NCI-H2196 (cell line): ENCODE measurements at regions not wholly inside any gene's neighbourhood (a gene's known extent, or its start where the extent isn't known, plus 50 kb on each side); places are given as distances from the start of the nearest gene placed in this dataset.
"Not testable (repeated sequence)": the region's sequence is repeated elsewhere in the genome, so short reads cannot be mapped to it uniquely, and the experiment has no call there.

Experiments used
- DNase-seq: peaks from one replicate; lab custom pipeline; 2025; ENCODE audit not compliant: unreplicated experiment; lab: John Stamatoyannopoulos, UW

DNA sequence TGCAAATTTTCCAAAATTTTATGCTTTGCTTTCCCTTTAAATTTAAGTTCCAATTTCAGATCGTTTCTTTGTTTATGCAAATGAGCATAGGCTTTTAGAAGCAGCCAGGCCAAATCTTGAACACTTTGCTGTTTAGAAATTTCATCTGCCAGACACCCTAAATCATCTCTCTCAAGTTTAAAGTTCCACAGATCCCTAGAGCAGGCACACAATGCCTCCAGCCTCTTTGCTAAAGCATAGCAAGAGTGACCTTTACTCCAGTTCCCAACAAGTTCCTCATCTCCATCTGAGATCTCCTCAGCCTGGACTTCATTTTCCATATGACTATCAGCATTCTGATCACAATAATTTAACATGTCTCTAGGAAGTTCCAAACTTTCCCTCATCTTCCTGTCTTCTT, 254.5 kb downstream of the DLL1 start:
- DNase-seq = not testable (repeated sequence)

DNA sequence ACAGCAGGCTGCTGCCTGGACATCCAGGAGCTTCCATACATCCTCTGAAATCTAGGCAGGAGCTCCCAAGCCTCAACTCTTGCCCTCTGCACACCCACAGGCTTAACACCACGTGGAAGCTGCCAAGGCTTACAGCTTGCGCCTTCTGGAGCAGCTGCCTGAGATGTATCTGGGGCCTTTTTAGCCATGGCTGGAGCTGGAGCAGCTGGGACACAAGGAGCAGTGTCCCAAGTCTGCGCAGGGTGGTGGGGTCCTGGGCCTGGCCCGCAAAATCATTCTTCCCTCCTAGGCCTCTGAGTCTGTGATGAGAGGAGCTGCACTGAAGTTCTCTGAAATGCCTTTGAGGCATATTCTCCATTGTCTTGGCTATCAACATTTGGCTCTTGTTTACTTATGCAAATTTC, 255.0 kb downstream of the DLL1 start:
- no peak for DNase-seq

DNA sequence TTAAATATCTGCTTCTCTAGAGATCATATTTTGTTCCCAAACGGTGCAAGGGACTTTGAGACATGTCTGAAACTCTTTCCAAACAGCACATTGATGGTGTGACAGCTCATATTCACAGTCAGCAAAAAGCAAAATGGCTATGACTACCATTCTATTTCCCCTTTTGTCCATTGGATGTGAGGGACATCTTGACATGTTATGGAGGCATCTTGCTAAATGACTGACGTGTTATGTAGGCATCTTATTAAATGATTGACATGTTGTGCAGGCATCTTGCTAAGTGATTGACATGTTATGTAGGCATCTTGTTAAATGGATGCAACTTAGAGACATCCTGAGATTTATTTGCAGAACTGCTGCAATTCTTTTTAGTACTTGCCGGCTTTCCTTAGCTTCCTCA, 255.8 kb downstream of the DLL1 start:
- no peak for DNase-seq

DNA sequence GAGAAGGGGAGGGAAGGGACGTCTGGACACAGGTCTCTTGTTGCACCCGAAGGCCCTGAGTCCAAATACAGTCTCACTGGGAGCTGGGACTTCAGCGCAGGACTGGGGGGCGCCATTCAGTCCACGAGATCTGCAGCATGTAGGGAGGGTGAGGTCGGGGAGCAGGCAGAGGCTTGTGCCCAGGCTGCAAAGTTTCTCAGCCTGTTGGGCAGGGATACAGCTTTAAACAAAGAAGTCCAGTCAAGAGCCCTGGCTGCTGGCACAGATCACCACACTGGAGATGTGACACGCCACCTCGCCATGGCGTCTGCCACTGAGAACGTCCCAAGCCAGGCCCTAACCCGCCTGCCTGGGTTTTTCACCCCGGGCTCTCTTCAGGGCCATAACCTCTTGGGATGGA, 256.6 kb downstream of the DLL1 start:
- no peak for DNase-seq

DNA sequence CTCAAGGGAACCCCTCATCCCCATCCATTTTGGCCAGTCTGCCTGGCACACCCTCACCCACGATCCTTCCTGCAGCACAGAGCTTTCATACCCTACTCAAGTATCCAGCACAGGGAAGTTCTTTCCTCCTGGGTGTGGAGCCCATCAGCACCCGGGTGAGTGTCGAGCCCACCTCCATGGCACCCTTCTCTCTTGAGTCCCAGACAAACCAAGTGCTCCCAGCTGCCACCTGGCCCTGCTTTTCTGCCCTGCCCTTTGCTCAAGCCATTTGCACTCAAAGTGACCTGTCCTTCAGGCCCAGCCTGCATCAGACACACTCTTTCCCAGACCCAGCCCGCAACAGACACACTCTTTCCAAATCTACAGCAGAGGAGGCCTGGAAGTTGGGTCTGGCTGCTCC, 257.2 kb downstream of the DLL1 start:
- no peak for DNase-seq

DNA sequence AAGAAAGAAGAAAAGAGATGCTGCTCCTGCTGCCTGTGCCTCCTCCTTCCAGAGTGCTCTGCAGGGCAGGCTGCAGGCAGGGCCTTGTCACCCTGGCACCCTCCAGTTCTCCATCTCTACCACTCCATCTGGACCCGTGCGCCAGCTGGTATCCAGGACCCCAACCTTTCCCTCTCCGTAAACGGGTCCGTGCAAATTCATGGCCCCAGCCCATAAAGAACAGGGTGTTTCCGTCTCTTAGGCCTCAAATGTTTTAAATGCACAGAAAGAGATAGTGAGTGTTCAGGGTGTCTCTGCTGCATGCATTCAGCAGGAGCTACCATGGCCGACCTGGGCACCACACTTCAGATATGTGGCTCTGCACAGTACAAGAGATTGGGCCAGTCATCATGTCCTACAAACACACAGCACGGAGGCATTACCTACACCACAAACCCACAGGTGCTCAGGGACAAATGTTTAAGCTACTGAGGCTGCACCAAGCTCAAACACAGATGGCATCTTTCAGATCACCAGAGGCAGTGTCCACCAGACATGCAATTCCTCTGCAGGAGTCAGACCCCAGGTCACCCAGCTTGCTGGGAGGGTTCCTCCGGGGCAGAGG, 258.1 kb downstream of the DLL1 start:
- no peak for DNase-seq

DNA sequence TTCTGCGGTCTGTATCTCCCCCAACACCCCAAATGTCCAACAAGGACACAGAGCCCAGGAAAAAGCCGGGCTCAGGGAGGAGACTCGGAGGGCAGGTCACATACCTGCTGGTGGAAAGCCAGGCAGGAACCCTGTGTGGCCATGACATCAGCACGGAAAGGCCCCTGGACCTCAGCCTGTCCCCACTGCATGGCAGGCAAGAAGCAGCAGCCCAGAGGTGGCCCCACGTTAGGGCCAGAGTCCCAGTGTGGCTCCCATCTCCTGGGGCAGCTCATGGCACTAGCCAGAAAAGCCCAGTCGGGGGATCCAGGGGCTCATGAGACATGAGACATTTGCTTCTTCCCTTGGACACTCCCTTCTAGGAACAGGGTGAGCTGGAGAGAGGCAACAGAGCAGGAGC, 258.7 kb downstream of the DLL1 start:
- DNase-seq = no peak

DNA sequence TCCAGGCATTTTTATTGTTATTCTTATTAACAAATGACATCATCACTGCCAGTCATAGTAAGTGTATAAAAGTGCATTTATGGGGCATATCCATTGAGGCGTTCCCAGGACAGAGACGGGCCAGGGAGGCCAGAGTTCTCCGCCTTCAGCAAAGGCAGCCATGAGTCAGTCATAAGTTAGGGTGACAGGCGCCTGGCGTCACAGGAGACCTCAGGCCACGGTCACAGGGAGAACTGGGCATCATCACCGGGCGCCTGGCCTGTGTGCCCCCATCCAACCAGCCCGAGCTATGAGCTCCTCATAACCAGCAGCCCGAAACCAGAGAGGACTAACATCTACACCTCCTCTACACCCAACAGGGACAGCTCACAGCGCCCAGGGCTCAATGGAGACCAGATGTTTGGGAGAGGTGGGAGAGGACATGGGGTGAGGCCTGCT, 259.2 kb downstream of the DLL1 start:
- no peak for DNase-seq

DNA sequence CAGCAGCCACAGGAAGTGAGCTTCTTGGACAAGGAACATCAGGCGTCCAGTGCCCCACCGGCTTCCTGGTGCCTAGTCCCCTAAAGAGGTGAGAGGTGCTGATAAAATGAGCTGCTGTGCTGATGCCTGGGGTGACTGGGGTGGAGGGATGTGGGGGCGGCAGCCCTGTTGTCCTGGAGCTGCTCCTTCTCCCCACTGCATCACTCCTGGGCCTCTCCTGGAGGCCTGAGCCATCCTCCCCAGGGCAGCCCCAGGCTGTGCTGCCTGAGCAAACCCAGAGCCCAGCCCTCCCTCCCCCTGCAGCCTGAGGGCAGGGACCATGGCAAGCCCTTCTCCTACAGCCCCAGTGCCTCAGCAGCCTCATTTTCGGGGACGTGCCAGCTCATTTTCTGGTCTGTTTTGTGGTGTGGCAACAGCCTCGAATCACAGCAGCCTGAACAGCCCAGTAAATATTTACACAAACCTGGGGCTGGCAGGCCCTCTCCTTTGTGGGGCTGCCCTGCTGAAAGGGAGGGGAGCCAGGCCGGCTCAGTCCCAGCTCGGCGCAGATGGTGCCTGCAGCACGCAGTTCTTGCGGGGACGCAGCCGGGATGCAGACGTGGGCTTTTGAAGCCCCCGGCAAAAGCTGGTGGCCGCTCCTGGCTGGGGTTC, 259.9 kb downstream of the DLL1 start:
- peak; percentile 59 for DNase-seq

DNA sequence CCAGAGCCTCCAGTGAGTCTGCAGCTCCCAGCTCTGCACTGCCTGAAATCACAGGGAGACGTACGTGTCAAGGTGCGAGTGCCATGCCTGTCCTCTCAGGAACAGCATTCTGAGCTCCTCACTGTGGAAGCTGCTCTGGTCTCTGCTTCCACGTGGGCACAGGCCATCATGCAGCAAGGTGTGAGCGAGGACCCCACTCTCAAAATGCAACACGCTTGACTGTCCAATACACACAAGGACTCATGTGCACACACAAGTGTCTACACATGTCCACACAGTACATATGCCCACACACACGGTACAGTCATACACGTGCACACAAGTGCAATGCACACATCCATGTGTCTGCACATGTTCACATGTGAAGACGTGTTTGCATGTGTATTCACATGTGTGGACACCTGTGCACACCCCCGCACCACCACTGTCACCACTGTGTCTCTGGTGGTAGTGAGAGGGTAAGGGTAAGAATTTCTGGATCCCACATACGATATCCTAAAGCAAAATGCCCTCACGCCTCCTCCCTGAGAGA, 260.5 kb downstream of the DLL1 start:
- no peak for DNase-seq

DNA sequence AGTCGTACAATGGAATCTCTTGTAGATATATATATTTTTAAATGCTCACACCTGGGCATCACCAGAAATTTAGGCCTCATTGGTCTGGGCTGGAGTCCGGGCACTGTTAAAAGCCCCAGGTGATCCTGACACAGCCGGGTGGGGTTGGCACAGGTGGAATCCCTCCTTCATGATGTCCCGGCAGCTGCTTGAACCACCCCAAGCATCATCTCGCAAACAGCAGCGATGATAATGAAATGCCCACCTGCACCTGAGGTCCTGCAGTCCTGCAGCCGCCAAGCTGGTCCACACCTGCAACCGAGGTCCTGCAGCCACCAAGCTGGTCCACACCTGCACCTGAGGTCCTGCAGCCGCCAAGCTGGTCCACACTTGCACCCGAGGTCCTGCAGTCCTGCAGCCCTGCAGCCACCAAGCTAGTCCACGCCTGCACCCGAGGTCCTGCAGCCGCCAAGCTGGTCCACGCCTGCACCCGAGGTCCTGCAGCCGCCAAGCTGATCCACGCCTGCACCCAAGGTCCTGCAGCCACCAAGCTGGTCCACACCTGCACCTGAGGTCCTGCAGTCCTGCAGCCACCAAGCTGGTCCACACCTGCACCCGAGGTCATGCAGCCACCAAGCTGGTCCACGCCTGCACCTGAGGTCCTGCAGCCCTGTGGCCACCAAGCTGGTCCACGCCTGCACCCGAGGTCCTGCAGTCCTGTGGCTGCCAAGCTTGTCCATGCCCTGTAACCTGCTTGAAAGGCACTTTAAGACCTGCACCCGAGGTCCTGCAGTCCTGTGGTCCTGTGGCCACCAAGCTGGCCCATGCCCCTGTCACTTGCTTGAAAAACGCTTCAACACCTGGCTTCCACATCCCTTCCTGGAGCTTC, 261.2 kb downstream of the DLL1 start:
- DNase-seq = no peak

DNA sequence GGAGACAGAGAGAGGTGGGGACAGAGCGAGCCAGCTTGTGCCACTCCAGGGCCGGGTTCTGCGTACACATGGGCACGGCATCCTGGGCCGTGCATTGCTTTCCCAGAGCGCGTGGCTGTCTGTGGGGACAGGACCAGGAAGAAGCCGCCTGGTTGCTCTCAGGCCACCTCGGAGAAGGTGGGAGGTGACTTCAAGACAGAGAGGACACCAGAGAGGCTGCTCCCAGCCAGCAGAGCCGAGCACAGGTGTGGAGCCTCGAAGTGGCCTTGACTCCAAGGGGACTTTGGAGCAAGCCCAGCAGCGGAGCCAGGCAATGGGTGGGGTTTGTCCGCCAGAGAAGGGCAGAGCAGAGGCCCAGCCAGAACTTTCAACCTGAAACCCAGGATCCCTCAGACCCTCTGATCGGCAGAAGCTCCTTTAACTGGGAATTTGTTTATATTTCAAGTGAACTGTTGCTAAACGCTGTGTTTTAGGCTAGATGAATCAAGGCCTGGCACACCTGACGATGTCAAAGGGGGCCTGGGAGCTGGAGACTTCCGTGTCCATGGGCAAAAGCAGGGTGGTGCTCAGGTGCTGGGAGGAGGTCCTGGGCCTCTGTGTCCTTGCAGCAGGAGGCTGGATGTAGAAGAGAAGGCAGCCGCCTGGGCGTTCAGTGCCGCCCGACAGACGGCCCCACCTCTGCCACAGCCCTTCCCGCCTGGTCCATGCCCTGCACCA, 262.1 kb downstream of the DLL1 start:
- DNase-seq = no peak

DNA sequence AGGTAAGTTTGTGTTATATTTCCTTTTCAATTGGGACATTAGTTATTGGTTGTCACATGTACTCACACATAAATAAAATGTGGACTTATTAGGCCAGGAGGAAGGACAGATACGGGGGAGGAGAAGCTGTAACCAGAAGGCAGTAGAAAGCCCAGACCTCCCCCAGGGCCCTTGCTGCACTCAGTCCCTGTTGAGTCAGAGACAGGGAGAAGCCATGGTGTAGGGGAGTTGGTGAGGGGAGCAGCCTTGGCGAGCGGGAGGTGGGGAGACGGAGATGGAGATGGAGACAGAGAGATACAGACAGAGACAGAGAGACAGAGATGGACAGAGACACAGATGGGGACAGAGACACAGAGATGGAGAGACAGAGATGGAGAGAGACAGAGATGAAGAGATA, 263.2 kb downstream of the DLL1 start:
- no peak for DNase-seq

DNA sequence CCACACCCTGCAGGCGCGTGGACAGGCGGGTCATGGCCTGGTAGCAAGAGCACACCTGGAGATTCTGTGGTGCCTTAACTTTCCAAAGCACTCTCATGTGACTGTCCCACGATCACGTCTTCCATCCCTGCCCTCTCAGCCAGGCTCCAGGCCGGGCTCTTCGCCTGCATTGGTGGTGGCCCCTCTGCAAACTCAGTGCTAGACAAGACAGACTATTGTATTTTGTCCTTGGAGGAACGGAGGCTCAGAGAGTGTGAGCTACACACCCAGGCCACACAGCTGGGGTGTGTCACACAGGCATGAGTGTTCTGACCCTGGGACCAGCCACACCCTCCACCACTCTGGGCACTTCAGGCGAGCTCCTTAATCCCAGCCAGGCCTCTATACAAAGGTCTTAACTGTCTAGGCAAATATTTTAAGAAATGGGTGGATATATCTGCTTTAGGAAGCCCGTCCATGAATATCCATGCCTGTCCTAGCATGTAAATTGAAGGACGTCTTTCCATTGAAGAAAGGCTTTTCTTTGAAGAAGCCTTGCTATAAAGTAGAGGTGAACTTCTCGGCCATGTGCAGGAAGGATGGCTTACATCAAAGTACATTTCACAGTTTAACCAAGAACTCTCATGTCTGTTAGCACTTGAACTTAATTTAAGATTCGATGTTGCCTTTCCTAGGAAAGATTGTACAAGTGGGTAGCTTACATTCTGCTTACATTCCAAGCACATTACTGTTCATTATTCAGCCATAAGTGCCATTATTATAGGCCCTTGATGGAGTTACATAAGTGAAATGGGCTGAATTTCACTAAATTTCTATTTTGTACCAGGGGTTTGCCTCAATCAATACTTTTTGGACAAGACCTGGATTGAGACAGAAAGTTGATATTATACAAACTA, 263.9 kb downstream of the DLL1 start:
- no peak for DNase-seq

DNA sequence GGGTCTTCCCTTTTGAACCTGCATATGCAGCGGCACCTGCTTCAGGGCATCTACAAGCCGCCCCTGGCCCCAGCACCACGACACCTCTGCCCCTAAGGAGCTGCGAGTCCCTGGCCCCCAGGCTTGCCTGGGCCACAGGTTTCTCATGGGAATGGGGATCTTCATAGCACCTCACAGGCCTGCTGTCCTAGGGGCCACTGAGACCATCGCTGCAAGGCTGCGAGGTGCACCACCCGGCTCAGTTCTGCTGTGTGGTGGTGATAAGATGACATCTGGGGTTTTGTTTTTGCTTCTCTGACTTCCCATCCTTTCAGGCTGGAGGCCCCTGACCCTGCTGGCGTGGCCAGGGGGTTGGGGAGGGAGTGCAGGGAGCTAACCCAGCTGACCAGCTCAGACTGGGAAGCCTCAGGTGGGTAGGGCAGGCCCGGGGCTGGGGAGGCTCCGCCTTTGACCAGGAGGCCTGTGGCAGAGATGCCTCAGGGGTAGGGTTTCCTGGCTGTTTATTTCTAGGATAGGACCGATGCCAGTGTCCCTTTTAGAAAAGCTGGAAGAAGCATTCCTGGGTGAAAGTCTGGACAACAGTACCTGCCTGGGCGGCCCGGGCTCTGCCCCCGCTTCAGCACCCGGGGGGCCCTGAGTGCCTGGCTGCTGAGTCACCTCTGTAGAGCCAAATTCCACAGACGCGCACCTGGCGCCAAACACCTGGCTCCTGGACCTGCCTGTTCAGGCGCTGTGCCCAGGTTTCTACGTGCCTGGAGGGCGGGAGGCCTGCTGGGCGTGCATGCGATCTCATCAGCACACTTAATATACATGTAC, 264.7 kb downstream of the DLL1 start:
- peak; percentile 73 for DNase-seq

DNA sequence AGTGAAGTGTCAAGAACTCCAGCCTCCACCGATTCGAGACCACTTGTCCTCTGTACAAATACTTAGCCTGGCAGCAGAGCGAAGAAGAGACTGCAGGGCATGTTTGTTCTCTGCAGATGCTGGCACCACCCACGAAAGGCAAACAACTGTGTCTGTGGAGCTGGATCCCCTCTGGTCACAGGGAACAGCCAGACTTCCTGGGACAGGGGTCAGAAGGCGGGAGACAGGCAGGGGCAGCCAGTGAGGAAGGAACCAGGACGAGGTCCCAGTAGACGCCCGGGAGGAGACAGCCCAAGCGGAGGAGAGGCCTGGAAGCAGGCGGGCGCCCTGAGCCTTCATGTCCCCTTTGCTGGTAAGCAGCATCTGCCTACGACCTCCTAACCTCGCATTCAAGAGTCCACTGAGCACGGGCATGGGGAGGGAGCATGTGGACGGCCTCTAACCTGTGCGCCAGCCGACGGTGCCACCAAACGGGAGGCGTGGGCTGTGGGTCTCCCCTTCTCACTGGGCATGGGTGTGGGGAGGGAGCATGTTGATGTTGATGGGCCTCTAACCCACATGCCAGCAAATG, 265.5 kb downstream of the DLL1 start:
- peak; percentile 53 for DNase-seq

DNA sequence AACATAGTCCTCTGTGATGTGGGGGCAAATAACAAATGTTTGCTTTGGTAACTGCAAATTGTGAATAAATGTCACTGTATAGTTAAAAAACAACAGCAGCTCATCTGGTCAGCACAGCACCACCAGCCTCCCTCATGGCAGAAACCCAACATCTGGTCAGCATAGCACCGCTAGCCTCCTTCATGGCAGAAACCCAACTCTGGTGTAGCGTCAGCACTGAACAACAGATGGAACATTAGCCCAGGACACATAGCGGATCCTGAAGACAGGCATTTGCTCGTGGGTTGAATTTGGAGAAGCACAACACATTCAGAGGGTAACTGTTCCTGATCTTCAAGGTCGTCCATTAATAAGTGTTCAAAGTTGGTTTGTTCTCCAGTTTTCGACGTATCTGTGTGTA, 265.9 kb downstream of the DLL1 start:
- DNase-seq = peak; percentile 54

DNA sequence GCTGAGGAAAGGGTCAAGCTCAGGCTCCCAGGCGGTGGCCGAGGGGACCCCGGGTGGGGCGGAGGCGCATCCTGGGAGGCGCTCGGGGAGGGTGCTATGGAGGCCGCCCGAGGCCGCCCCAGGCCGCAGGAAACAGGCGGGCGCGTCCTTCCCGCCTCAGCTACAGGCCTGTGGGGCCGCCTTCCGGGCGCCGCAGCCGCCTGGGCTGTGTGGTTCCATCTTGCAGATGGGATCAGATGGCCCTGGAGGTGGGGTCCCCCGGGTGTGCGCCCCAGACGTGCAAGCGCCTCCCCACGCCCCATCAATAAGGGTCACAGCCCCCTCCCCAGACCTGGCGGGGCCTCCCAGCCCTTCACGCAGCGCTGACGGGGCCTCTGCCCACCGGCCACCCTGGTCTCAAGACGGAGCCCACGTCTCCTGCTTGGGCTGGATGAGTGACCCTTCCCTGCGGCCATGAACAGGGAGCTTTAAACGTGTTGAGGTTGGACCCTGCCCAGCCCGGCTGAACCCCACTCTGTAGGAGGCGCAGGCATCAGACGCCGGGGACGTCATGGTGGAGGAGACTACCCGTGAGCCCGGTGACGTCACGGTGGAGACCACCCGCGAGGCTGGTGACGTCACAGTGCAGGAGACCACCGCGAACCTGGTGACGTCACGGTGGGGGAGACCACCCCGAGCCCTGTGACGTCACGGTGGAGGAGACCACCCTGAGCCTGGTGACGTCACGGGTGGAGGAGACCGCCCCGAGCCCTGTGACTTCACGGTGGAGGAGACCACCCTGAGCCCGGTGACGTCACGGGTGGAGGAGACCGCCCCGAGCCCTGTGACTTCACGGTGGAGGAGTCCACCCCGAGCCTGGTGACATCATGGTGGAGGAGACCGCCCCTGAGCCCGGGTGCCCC, 267.0 kb downstream of the DLL1 start:
- DNase-seq = no peak
